Neural cell (in vitro differentiated cells): ENCODE measurements at regions not wholly inside any gene's neighbourhood (a gene's known extent, or its start where the extent isn't known, plus 50 kb on each side); places are given as distances from the start of the nearest gene placed in this dataset.

Experiments
- H2AFZ ChIP-seq: fragments of 200-600, 300-800 bp; sonication (generic), shearing (Covaris generic); 2 replicates; pipeline ENCODE4 v1.6.0; 2014; ENCODE audit warnings: low read depth, mild to moderate bottlenecking, antibody characterized with exemption, low read length, moderate library complexity
- H3F3A ChIP-seq: fragments of 200-600 bp; shearing (Covaris generic); 2 replicates; pipeline ENCODE4 v1.6.1; 2016; ENCODE audit warnings: mild to moderate bottlenecking, moderate library complexity, mixed read lengths, antibody characterized with exemption, low read length; ENCODE audit not compliant: insufficient read depth, poor library complexity, severe bottlenecking
- H3K27ac ChIP-seq: fragments of 200-600, 300-800 bp; sonication (generic), shearing (Covaris generic); 2 replicates; pipeline ENCODE4 v1.5.1; 2014; ENCODE audit warnings: mild to moderate bottlenecking, low read length, moderate library complexity
- H3K27me3 ChIP-seq: fragments of 300-800, 200-600 bp; sonication (generic), shearing (Covaris generic); 2 replicates; pipeline ENCODE4 v1.6.0; 2014; ENCODE audit warnings: mild to moderate bottlenecking, low read depth, low read length, moderate library complexity; ENCODE audit not compliant: insufficient read depth
- H3K36me3 ChIP-seq: fragments of 300-800, 200-600 bp; sonication (generic), shearing (Covaris generic); 2 replicates; pipeline ENCODE4 v1.5.1; 2014; ENCODE audit warnings: mild to moderate bottlenecking, antibody characterized with exemption, low read length, moderate library complexity; ENCODE audit not compliant: insufficient read depth
- H3K4me2 ChIP-seq: fragments of 300-800, 200-600 bp; sonication (generic), shearing (Covaris generic); 2 replicates; pipeline ENCODE4 v1.6.0; 2014; ENCODE audit warnings: mild to moderate bottlenecking, low read length
- H3K4me3 ChIP-seq: fragments of 300-800, 200-600 bp; sonication (generic), shearing (Covaris generic); 2 replicates; pipeline ENCODE4 v1.5.1; 2014; ENCODE audit warnings: mild to moderate bottlenecking, low read length, moderate library complexity
- H3K79me2 ChIP-seq: fragments of 200-600 bp; shearing (Covaris generic); replicated peaks from 2 replicates; pipeline ENCODE4 v1.6.0; 2014; ENCODE audit warnings: mild to moderate bottlenecking, low read length, moderate library complexity; ENCODE audit not compliant: insufficient read depth
- H3K9ac ChIP-seq: fragments of 300-800, 200-600 bp; sonication (generic), shearing (Covaris generic); 2 replicates; pipeline ENCODE4 v1.6.1; 2016; ENCODE audit warnings: mild to moderate bottlenecking, low read length, mixed read lengths
- H3K9me2 ChIP-seq: fragments of 200-600 bp; shearing (Covaris generic); 2 replicates; pipeline ENCODE4 v1.6.1; 2016; ENCODE audit warnings: mild to moderate bottlenecking, low read length, mixed read lengths; ENCODE audit not compliant: insufficient read depth
- H3K9me3 ChIP-seq: fragments of 200-600, 300-800 bp; sonication (generic), shearing (Covaris generic); 2 replicates; pipeline ENCODE4 v1.6.1; 2016; ENCODE audit warnings: mild to moderate bottlenecking, mixed run types, low read length, moderate library complexity, mixed read lengths
- H4K20me1 ChIP-seq: fragments of 200-600 bp; shearing (Covaris generic); 2 replicates; pipeline ENCODE4 v1.6.1; 2016; ENCODE audit warnings: mild to moderate bottlenecking, mixed run types; ENCODE audit not compliant: insufficient read depth
- CTCF ChIP-seq: fragments of 450-650 bp; IDR thresholded peaks from 2 replicates; pipeline ENCODE4 v1.5.1; 2014; ENCODE audit warnings: antibody characterized with exemption, mild to moderate bottlenecking, moderate library complexity; ENCODE audit not compliant: poor library complexity, severe bottlenecking
- EP300 ChIP-seq: fragments of 450-650 bp; conservative IDR thresholded peaks from 2 replicates; pipeline ENCODE4 v1.6.1; 2014; ENCODE audit warnings: antibody characterized with exemption, mild to moderate bottlenecking, moderate library complexity; ENCODE audit not compliant: poor library complexity, severe bottlenecking
- EZH2 ChIP-seq: fragments of 200-600, 300-800 bp; shearing (Covaris generic), sonication (generic); IDR thresholded peaks from 2 replicates; pipeline ENCODE4 v1.6.1; 2014; ENCODE audit warnings: antibody characterized with exemption, low read length, borderline replicate concordance, mild to moderate bottlenecking; ENCODE audit not compliant: insufficient read depth, poor library complexity, severe bottlenecking
- MXI1 ChIP-seq: fragments of 450-650 bp; conservative IDR thresholded peaks from 2 replicates; pipeline ENCODE4 v1.6.1; 2014; ENCODE audit warnings: antibody characterized with exemption, mild to moderate bottlenecking; ENCODE audit not compliant: poor library complexity, severe bottlenecking
- POLR2AphosphoS5 ChIP-seq: IDR thresholded peaks from 2 replicates; pipeline ENCODE4 v1.6.1; 2012
- RAD21 ChIP-seq: fragments of 450-650 bp; conservative IDR thresholded peaks from 2 replicates; pipeline ENCODE4 v1.6.1; 2014; ENCODE audit warnings: antibody characterized with exemption, mild to moderate bottlenecking, moderate library complexity
- REST ChIP-seq: IDR thresholded peaks from 2 replicates; pipeline ENCODE4 v1.6.1; 2012; ENCODE audit warnings: borderline replicate concordance
- SMC3 ChIP-seq: fragments of 450-650 bp; conservative IDR thresholded peaks from 2 replicates; pipeline ENCODE4 v1.6.1; 2014; ENCODE audit warnings: antibody characterized with exemption, mild to moderate bottlenecking, moderate library complexity; ENCODE audit not compliant: poor library complexity
- TAF1 ChIP-seq: IDR thresholded peaks from 2 replicates; pipeline ENCODE4 v1.6.1; 2012; ENCODE audit warnings: low read depth

- no peaks in the 10 kb centered on the region for H3K79me2 ChIP-seq
- H3K36me3 ChIP-seq: no peaks in the 10 kb centered on the region
- H3F3A ChIP-seq: no peaks in the 10 kb centered on the region
- no peak overlapping the region for H3K4me3 ChIP-seq
- TF ChIP-seq TAF1: no peak
- no peak for TF ChIP-seq REST
- no peak for TF ChIP-seq RAD21
- TF ChIP-seq EZH2: no peak
- TF ChIP-seq EP300: no peak
- TF ChIP-seq POLR2AphosphoS5: no peak
- TF ChIP-seq SMC3: no peak
- no peak for TF ChIP-seq MXI1
- TF ChIP-seq CTCF: no peak
- H3K27ac ChIP-seq: no peak overlapping the region
- H3K9ac ChIP-seq: no peak overlapping the region
- H3K4me2 ChIP-seq: no peak overlapping the region
- H3K9me3 ChIP-seq: no peaks in the 10 kb centered on the region
- no peaks in the 10 kb centered on the region for H3K9me2 ChIP-seq
- no peaks in the 10 kb centered on the region for H4K20me1 ChIP-seq
- no peaks in the 10 kb centered on the region for H3K27me3 ChIP-seq
- H2AFZ ChIP-seq: no peak overlapping the region
Observed at GRCh38 chr5:12022444-12022843, 118.2 kb upstream of the CTNND2 start.

GRCh38 chr5:12019306-12019705 is 115.1 kb upstream of the CTNND2 start:
- Histone ChIP-seq H4K20me1 (no peaks in the 10 kb centered on the region), H3K27ac (no peak overlapping the region), H3F3A (no peaks in the 10 kb centered on the region), H3K27me3 (no peaks in the 10 kb centered on the region), H3K36me3 (no peaks in the 10 kb centered on the region), H2AFZ (no peak overlapping the region), H3K9me3 (no peaks in the 10 kb centered on the region), H3K4me3 (no peak overlapping the region), H3K9me2 (no peaks in the 10 kb centered on the region), H3K4me2 (no peak overlapping the region), H3K79me2 (no peaks in the 10 kb centered on the region), H3K9ac (no peak overlapping the region)
- TF ChIP-seq POLR2AphosphoS5 (no peak), REST (no peak), EZH2 (no peak), RAD21 (no peak), MXI1 (no peak), TAF1 (no peak), SMC3 (no peak), CTCF (no peak), EP300 (no peak)
